Epidermal melanocyte (primary cell): ENCODE measurements at regions not wholly inside any gene's neighbourhood (a gene's known extent, or its start where the extent isn't known, plus 50 kb on each side); places are given as distances from the start of the nearest gene placed in this dataset.
A peak's percentile ranks its signal among the peaks of the same experiment; 100 is the strongest.

Source experiments
- DNase-seq: peaks from one replicate; pipeline ENCODE4 v3.0.0; 2011; ENCODE audit warnings: low spot score; ENCODE audit not compliant: insufficient read length

GRCh38 chr20:4305091-4305490 is 56.0 kb upstream of the ADRA1D start:
- DNase-seq, result no peak

- no peak for DNase-seq
These were observed 55.5 kb upstream of the ADRA1D start for GRCh38 chr20:4304601-4305000.

GRCh38 chr20:4303136-4303535 is 54.0 kb upstream of the ADRA1D start:
- no peak for DNase-seq

- no peak for DNase-seq
These were observed 51.8 kb upstream of the ADRA1D start for GRCh38 chr20:4300921-4301320.

- no peak for DNase-seq
These were observed 51.3 kb upstream of the ADRA1D start for GRCh38 chr20:4300401-4300800.

- peak; percentile 34 for DNase-seq
These were observed 50.7 kb upstream of the ADRA1D start for GRCh38 chr20:4299773-4300172.

GRCh38 chr20:4299216-4299615 is 50.1 kb upstream of the ADRA1D start:
- no peak for DNase-seq
